ENCODE measurements at regions not wholly inside any gene's neighbourhood (a gene's known extent, or its start where the extent isn't known, plus 50 kb on each side); places are given as distances from the start of the nearest gene placed in this dataset.

- no peak for DNase-seq (ENCODE audit: low read depth)
- no peak overlapping the region for H3K4me3 ChIP-seq (ENCODE audit: low read length)
- no peak for TF ChIP-seq CTCF (IDR thresholded peaks at IDR 0.05; ENCODE audit: insufficient read depth, low read depth, low read length, missing control alignments)
Measured at GRCh38 chr9:134971196-134971595, 53.5 kb upstream of the FCN1 start.

- no peak for DNase-seq (ENCODE audit: low read depth)
- no peak for TF ChIP-seq CTCF (IDR thresholded peaks at IDR 0.05; ENCODE audit: insufficient read depth, low read depth, low read length, missing control alignments)
- no peak overlapping the region for H3K4me3 ChIP-seq (ENCODE audit: low read length)
Measured at GRCh38 chr9:134971696-134972095, 54.0 kb upstream of the FCN1 start.

GRCh38 chr9:134972140-134972539, 54.4 kb upstream of the FCN1 start:
- no peak for TF ChIP-seq CTCF (IDR thresholded peaks at IDR 0.05; ENCODE audit: insufficient read depth, low read depth, low read length, missing control alignments)

GRCh38 chr9:134975253-134975652, 57.5 kb upstream of the FCN1 start:
- no peak for DNase-seq (ENCODE audit: low read depth)
- no peak for TF ChIP-seq CTCF (IDR thresholded peaks at IDR 0.05; ENCODE audit: insufficient read depth, low read depth, low read length, missing control alignments)
- H3K4me3 ChIP-seq (ENCODE audit: low read length): no peak overlapping the region

More at GRCh38 chr9:134972140-134972539, 54.4 kb upstream of the FCN1 start:
- no peak overlapping the region for H3K4me3 ChIP-seq (ENCODE audit: low read length)
- no peak for DNase-seq (ENCODE audit: low read depth)

- DNase-seq (ENCODE audit: low read depth): no peak
- no peak for TF ChIP-seq CTCF (IDR thresholded peaks at IDR 0.05; ENCODE audit: insufficient read depth, low read depth, low read length, missing control alignments)
- no peak overlapping the region for H3K4me3 ChIP-seq (ENCODE audit: low read length)
Measured at GRCh38 chr9:134976403-134976802, 58.7 kb upstream of the FCN1 start.

GRCh38 chr9:134978272-134978671, 60.6 kb upstream of the FCN1 start:
- no peak for TF ChIP-seq CTCF (IDR thresholded peaks at IDR 0.05; ENCODE audit: insufficient read depth, low read depth, low read length, missing control alignments)
- no peak overlapping the region for H3K4me3 ChIP-seq (ENCODE audit: low read length)
- DNase-seq (ENCODE audit: low read depth): no peak

- no peak for TF ChIP-seq CTCF (IDR thresholded peaks at IDR 0.05; ENCODE audit: insufficient read depth, low read depth, low read length, missing control alignments)
- H3K4me3 ChIP-seq (ENCODE audit: low read length): no peak overlapping the region
- DNase-seq (ENCODE audit: low read depth): no peak
Measured at GRCh38 chr9:134980516-134980915, 62.8 kb upstream of the FCN1 start.
